ENCODE measurements at regions not wholly inside any gene's neighbourhood (a gene's known extent, or its start where the extent isn't known, plus 50 kb on each side); places are given as distances from the start of the nearest gene placed in this dataset.

GRCh38 chr5:123856766-123857165 is 344.8 kb downstream of the CSNK1G3 start:
- TF ChIP-seq EZH2 (IDR thresholded peaks at IDR 0.05; ENCODE audit: insufficient read depth, poor library complexity, severe bottlenecking) (no peak), EZH2phosphoT487 (IDR thresholded peaks at IDR 0.05; ENCODE audit: insufficient read depth, low read depth) (no peak)
